ENCODE measurements at regions not wholly inside any gene's neighbourhood (a gene's known extent, or its start where the extent isn't known, plus 50 kb on each side); places are given as distances from the start of the nearest gene placed in this dataset.

DNA sequence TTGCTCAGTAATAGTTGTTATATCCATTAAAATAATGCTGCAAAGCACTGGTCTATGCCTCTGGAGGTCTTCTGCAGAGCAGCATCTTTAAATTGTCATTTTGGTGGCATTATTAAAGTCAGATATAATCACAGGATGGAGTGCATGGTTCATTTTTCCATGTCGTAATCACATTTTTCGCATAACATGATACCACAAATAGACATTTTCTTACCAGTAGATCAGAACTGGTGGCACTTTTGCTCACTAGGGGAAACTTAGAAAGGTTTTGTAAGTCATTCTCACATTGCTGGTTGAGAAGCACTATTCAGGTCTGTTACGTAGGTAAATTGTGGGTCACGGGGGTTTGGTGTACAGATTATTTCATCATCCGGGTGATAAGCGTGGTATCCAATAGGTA, 484.5 kb upstream of the PRKX start:
- DNase-seq (ENCODE audit: low spot score in 2 of 2) (no peak), ATAC-seq (no peak)
- Mint-ChIP-seq H3K27ac (no peak overlapping the region), H3K36me3 (no peaks in the 10 kb centered on the region), H3K9me3 (peaks cover 8 to 9% of the 10 kb centered on the region in 2 donors)

GRCh38 chrX:4193500-4194155, 480.2 kb upstream of the PRKX start:
- ATAC-seq = no peak
- no peak for DNase-seq (ENCODE audit: low spot score in 2 of 2)
- H3K36me3 Mint-ChIP-seq = no peaks in the 10 kb centered on the region
- H3K27ac Mint-ChIP-seq = no peak overlapping the region
- H3K9me3 Mint-ChIP-seq = peaks cover 0 to 10% of the 10 kb centered on the region in 2 donors

DNA sequence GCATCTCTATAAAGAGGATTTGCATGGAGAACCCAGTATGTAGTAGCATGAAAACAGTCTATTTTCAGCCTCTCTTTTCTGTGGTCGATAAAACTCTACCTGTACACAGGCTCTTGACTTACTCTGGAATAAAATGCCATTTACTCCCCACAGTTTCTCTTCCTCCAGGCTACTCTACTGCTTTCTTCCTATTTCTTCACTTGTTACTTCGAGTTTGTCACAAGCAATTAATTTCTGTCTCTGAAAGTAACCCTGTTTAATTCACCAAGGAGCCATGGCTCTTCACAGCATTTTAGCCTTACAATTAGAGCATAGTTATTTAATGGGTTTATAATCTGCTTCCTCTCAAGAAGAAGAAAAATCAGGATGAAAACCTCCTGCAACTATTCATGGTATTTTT, 472.9 kb upstream of the PRKX start:
- Mint-ChIP-seq H3K9me3 (peaks cover 0 to 10% of the 10 kb centered on the region in 2 donors), H3K27ac (no peak overlapping the region), H3K36me3 (no peaks in the 10 kb centered on the region)
- DNase-seq (ENCODE audit: low spot score in 2 of 2) = no peak
- no peak for ATAC-seq

DNA sequence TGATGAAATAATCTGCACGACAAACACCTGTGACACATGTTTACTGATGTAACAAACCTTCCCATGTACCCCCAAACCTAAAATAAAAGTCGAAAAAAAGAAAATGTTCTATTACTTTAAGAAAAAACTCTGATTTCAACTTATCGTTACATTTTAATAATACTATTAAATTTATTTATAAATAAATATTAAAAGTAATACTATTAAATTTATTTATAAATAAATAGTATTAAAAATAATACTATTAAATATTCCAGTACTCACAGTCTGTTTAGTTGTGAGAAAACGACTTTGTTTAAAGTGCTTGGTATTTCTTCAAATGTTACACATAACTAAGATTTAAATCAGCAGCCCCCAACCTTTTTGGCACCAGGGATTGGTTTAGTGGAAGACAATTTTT, 471.6 kb upstream of the PRKX start:
- Mint-ChIP-seq H3K36me3 (no peaks in the 10 kb centered on the region), H3K27ac (no peak overlapping the region), H3K9me3 (peaks cover 0 to 10% of the 10 kb centered on the region in 2 donors)
- ATAC-seq (no peak), DNase-seq (ENCODE audit: low spot score in 2 of 2) (no peak)

- Mint-ChIP-seq H3K36me3 (no peaks in the 10 kb centered on the region), H3K27ac (peak overlapping the region in 1 of 2 donors; percentile 82), H3K9me3 (no peaks in the 10 kb centered on the region)
- DNase-seq (ENCODE audit: low spot score in 2 of 2) (no peak), ATAC-seq (no peak)
Observed at GRCh38 chrX:4182408-4182806, 469.0 kb upstream of the PRKX start.

GRCh38 chrX:4181782-4182407, 468.4 kb upstream of the PRKX start:
- Mint-ChIP-seq H3K9me3 (no peaks in the 10 kb centered on the region), H3K36me3 (no peaks in the 10 kb centered on the region), H3K27ac (no peak overlapping the region)
- ATAC-seq = no peak
- DNase-seq (ENCODE audit: low spot score in 2 of 2) = no peak

DNA sequence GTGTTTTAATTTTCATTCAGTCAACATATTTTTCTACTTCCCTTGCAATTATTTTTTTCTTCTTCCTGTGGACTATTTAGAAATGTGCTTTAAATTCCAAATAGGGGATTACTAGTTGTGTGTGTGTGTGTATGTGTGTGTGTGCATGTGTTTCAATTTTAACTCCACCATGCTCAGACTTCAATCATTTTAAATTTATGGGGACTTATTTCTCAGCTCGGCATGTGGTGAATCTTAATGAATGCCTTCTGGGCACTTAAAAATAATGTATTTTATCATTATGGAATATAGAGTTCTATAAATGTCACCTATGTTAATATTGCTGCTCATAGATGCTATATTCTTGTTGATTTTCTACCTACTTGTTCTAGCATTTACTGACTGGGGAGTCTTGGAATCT, 465.6 kb upstream of the PRKX start:
- ATAC-seq (no peak), DNase-seq (ENCODE audit: low spot score in 2 of 2) (no peak)
- Mint-ChIP-seq H3K27ac (no peak overlapping the region), H3K36me3 (no peaks in the 10 kb centered on the region), H3K9me3 (no peaks in the 10 kb centered on the region)

- H3K36me3 Mint-ChIP-seq = no peaks in the 10 kb centered on the region
- no peak for DNase-seq (ENCODE audit: low spot score in 2 of 2)
- H3K27ac Mint-ChIP-seq = no peak overlapping the region
- ATAC-seq = no peak
- H3K9me3 Mint-ChIP-seq = no peaks in the 10 kb centered on the region
Observed at GRCh38 chrX:4175221-4175620, 461.8 kb upstream of the PRKX start.

DNA sequence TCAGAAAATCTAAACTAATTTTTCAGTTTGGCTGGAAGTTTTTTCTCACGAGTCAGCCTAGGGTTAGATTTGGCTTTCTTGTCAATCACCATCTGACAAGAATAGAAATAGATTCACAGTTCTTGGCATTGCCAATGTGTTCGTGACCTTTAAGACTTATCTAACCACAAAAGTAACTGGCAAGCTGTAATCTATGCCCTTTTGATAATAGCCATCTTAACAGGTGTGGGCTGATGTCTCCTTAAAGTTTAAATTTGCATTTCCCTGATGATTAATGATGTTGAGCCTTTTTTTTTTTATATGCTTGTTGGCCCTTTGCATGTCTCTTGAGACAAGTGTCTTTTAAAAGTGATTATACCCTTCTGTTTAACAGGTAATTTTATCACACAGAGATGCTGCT, 460.3 kb upstream of the PRKX start:
- Mint-ChIP-seq H3K27ac (no peak overlapping the region), H3K36me3 (no peaks in the 10 kb centered on the region), H3K9me3 (no peaks in the 10 kb centered on the region)
- DNase-seq (ENCODE audit: low spot score in 2 of 2) (no peak), ATAC-seq (no peak)

- DNase-seq (ENCODE audit: low spot score in 2 of 2) = no peak
Observed at GRCh38 chrX:4151798-4152197, 438.3 kb upstream of the PRKX start.

DNA sequence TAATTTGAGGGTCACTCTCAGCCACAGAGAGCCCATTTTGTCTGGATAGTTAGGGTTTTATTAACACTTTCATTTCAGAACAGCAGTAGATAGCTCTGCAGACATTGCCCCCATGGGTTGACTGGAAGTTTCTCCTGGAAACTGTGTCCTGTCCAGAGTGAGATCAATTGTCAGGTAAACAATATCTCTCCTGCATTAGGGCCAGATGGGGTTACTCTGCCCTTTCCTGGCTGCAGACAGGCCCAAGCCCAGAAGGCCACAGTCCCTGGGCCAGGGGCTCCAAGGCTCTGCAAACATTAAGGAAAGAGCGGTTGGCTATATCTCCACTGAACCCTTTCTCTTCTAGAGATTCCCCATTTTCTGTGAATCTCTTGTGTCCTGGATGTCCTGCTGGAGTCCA, 436.8 kb upstream of the PRKX start:
- no peak overlapping the region for H3K27ac Mint-ChIP-seq
- ATAC-seq (no peak), DNase-seq (ENCODE audit: low spot score in 2 of 2) (no peak)
- no peaks in the 10 kb centered on the region for H3K36me3 Mint-ChIP-seq
- H3K9me3 Mint-ChIP-seq = no peaks in the 10 kb centered on the region

More at GRCh38 chrX:4151798-4152197, 438.3 kb upstream of the PRKX start:
- H3K9me3 Mint-ChIP-seq = no peaks in the 10 kb centered on the region
- ATAC-seq = no peak
- no peaks in the 10 kb centered on the region for H3K36me3 Mint-ChIP-seq
- no peak overlapping the region for H3K27ac Mint-ChIP-seq

DNA sequence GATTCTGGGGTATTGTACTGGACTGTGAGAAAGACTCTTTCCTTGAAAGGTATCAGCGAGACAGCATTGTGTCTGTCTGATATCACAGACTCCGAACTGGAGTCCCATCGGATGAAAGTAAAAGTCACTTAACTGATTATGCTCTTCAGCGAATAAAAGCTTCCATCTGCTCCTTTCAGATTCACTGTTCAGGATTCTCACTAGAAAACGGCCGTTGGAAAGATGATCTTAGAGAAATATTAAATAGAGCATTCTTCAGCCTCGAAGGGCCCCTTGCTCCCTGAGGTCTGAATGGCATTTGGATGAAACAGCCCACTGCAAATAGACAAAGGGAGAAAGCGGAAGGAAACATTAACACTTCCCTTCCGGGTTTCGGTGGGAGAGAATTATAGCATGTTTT, 416.2 kb upstream of the PRKX start:
- no peaks in the 10 kb centered on the region for H3K36me3 Mint-ChIP-seq
- DNase-seq (ENCODE audit: low spot score in 2 of 2) = no peak
- H3K27ac Mint-ChIP-seq = no peak overlapping the region
- peaks cover 0 to 10% of the 10 kb centered on the region in 2 donors for H3K9me3 Mint-ChIP-seq
- no peak for ATAC-seq

GRCh38 chrX:4118666-4119530, 405.4 kb upstream of the PRKX start:
- no peak overlapping the region for H3K27ac Mint-ChIP-seq
- ATAC-seq (no peak), DNase-seq (ENCODE audit: low spot score in 2 of 2) (no peak)

DNA sequence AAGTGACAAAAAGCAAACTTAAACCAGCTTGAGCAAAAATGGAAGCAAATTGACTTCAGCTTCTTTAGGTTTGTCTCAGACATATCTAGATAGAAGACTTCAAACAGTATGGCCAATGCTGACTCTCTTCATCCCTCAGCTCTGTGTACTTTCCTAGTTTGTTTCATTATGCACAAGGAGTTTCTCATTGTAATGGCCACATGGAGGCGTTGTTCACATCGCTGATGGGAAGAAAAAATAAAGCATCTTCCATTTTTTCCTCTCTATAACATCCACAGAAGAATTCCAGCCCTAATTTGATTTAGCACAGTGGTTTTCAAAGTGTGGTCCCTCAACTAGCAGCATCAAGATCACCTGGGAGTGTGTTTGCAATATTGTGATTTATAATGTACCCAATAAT, 397.5 kb upstream of the PRKX start:
- Mint-ChIP-seq H3K27ac (no peak overlapping the region), H3K36me3 (no peaks in the 10 kb centered on the region), H3K9me3 (no peaks in the 10 kb centered on the region)
- DNase-seq (ENCODE audit: low spot score in 2 of 2) = no peak
- no peak for ATAC-seq

More at GRCh38 chrX:4118666-4119530, 405.4 kb upstream of the PRKX start:
- peaks cover 0 to 6% of the 10 kb centered on the region in 2 donors for H3K9me3 Mint-ChIP-seq
- H3K36me3 Mint-ChIP-seq = no peaks in the 10 kb centered on the region

- H3K36me3 Mint-ChIP-seq = no peaks in the 10 kb centered on the region
- no peak for ATAC-seq
- DNase-seq (ENCODE audit: low spot score in 2 of 2) = no peak
- no peaks in the 10 kb centered on the region for H3K9me3 Mint-ChIP-seq
- H3K27ac Mint-ChIP-seq = no peak overlapping the region
Observed at GRCh38 chrX:4094926-4095325, 381.5 kb upstream of the PRKX start.

DNA sequence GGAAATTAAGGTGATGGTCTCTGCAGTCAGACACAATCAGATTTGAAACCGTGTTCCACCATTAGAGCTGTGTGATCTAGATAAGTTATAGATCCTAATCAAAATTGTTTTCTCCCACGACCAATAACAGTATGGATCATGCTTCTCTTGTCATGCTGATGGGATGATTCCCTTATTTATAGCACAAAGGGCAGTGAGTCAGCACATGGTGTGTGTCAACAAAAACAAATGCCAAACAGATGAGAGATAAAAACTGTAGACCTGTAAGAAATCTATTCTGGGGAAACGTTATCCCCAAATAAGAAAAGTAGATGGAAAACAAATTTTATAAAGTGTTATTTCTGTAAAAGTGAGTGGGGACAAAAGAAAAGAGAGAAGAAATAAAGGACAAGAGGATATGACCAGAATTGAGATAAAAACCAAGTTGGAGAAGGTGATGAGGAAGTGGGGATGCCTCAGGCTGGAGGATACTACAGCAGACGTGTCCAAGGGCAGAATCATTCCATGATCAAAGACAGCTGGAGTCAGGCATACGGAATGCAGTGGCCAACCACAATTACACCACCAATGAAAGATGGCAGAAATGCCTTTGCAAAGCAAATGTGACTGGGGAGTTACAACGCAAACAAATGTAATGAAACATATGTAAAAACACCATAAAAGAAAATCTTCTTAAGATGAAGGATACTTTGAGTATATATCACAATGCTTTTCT, 377.8 kb upstream of the PRKX start:
- ATAC-seq (no peak), DNase-seq (ENCODE audit: low spot score in 2 of 2) (no peak)
- H3K9me3 Mint-ChIP-seq = no peaks in the 10 kb centered on the region
- no peaks in the 10 kb centered on the region for H3K36me3 Mint-ChIP-seq
- H3K27ac Mint-ChIP-seq = no peak overlapping the region

- ATAC-seq = no peak
- Mint-ChIP-seq H3K9me3 (peaks cover 0 to 12% of the 10 kb centered on the region in 2 donors), H3K36me3 (no peaks in the 10 kb centered on the region), H3K27ac (no peak overlapping the region)
- DNase-seq (ENCODE audit: low spot score in 2 of 2) = no peak
Observed at GRCh38 chrX:4059893-4060292, 346.4 kb upstream of the PRKX start.
